Activated CD4-positive, alpha-beta T cell treated with anti-CD3 and anti-CD28 coated beads, Interleukin-10, Interleukin-2, amounts not matched to agents 100 ng/mL and 50 ng/mL, durations not matched to agents 16 hours and 8 hours (primary cell): ENCODE measurements at regions not wholly inside any gene's neighbourhood (a gene's known extent, or its start where the extent isn't known, plus 50 kb on each side); places are given as distances from the start of the nearest gene placed in this dataset.
"Not testable (repeated sequence)": the region's sequence is repeated elsewhere in the genome, so short reads cannot be mapped to it uniquely, and the experiment has no call there.

Source experiments
- DNase-seq: peaks from one replicate; pipeline ENCODE4 v3.0.0-alpha.2; 2020

GRCh38 chr10:28869606-28870201 is 192.4 kb downstream of the BAMBI start:
- no peak for DNase-seq

GRCh38 chr10:28871665-28872064 is 194.3 kb downstream of the BAMBI start:
- DNase-seq = no peak

GRCh38 chr10:28872587-28873165 is 195.4 kb downstream of the BAMBI start:
- DNase-seq = no peak

GRCh38 chr10:28873540-28873939 is 196.2 kb downstream of the BAMBI start:
- DNase-seq = no peak

- no peak for DNase-seq
These were observed 196.9 kb downstream of the BAMBI start for GRCh38 chr10:28874210-28874609.

GRCh38 chr10:28875549-28876081 is 198.3 kb downstream of the BAMBI start:
- no peak for DNase-seq

- DNase-seq = no peak
These were observed 201.1 kb downstream of the BAMBI start for GRCh38 chr10:28878236-28878970.

GRCh38 chr10:28879246-28879645 is 201.9 kb downstream of the BAMBI start:
- DNase-seq = no peak

- DNase-seq = no peak
These were observed 202.8 kb downstream of the BAMBI start for GRCh38 chr10:28879875-28880682.

- DNase-seq = no peak
These were observed 203.3 kb downstream of the BAMBI start for GRCh38 chr10:28880683-28880950.

GRCh38 chr10:28881171-28881882 is 204.0 kb downstream of the BAMBI start:
- DNase-seq = no peak

GRCh38 chr10:28883741-28884423 is 206.6 kb downstream of the BAMBI start:
- no peak for DNase-seq

GRCh38 chr10:28890121-28890950 is 213.0 kb downstream of the BAMBI start:
- no peak for DNase-seq

- DNase-seq = no peak
These were observed 213.9 kb downstream of the BAMBI start for GRCh38 chr10:28891058-28891713.

GRCh38 chr10:28892818-28893547 is 215.7 kb downstream of the BAMBI start:
- DNase-seq = no peak

GRCh38 chr10:28894146-28894545 is 216.8 kb downstream of the BAMBI start:
- no peak for DNase-seq

- DNase-seq = not testable (repeated sequence)
These were observed 218.3 kb downstream of the BAMBI start for GRCh38 chr10:28895671-28896070.

GRCh38 chr10:28896791-28897409 is 219.6 kb downstream of the BAMBI start:
- DNase-seq = not testable (repeated sequence)
